NCI-H1092 (cell line): ENCODE measurements at regions not wholly inside any gene's neighbourhood (a gene's known extent, or its start where the extent isn't known, plus 50 kb on each side); places are given as distances from the start of the nearest gene placed in this dataset.
"Not testable (repeated sequence)": the region's sequence is repeated elsewhere in the genome, so short reads cannot be mapped to it uniquely, and the experiment has no call there.

Experiments used
- DNase-seq: peaks from one replicate; lab custom pipeline; 2025; lab: John Stamatoyannopoulos, UW

- DNase-seq = no peak
Measured at GRCh38 chrX:40949071-40949470, 136.2 kb upstream of the USP9X start.

- no peak for DNase-seq
Measured at GRCh38 chrX:40950546-40950945, 134.7 kb upstream of the USP9X start.

DNA sequence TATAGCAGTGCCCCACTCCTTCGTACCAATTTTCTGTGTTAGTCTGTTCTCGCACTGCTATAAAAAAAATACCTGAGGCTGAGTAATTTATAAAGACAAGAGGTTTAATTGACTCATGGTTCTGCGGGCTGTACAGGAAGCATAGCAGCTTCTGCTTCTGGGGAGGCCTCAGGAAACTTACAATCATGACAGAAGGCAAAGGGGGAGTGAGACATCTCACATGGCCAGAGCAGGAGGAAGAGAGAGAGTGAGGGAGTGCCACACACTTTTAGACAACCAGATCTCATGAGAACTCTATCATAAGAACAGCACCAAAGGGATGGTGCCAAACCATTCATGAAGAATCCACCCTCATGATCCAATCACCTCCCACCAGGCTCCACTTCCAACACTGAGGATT lies 133.8 kb upstream of the USP9X start:
- DNase-seq = not testable (repeated sequence)

- no peak for DNase-seq
Measured at GRCh38 chrX:40952855-40953254, 132.4 kb upstream of the USP9X start.

DNA sequence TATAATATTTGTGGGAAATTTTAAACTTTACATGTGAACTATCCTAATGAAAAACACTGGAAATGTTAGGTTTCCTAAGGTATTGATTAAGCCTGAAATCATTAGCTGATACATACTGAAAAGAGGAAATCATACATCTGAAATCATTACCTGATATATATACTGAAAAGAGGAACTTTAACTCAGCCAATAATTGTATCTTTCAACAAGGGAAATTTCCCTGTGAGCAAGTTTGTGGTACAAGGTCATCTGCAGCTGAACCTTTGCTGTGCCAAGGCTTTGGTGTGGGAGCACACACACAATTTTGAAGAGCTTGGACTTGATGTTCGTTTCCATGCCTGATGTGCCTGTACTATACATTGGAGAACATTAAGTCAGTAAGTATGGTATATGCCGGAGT lies 131.9 kb upstream of the USP9X start:
- no peak for DNase-seq

DNA sequence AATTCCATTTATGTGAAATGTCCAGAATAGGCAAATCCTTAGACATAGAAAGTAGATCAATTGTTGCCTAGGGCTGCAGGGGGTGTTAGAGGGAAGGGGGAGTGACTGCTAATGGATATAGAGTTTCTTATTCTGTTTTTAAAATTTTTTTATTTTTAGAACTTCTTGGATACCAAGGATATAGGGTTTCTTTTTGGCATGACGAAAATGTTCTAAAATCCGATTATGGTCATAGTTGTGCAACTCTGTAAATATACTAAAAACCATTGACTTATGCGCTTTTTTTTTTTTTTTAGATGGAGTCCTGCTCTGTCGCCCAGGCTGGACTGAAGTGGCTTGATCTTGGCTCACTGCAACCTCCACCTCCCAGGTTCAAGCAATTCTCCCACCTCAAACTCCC lies 125.2 kb upstream of the USP9X start:
- no peak for DNase-seq

DNA sequence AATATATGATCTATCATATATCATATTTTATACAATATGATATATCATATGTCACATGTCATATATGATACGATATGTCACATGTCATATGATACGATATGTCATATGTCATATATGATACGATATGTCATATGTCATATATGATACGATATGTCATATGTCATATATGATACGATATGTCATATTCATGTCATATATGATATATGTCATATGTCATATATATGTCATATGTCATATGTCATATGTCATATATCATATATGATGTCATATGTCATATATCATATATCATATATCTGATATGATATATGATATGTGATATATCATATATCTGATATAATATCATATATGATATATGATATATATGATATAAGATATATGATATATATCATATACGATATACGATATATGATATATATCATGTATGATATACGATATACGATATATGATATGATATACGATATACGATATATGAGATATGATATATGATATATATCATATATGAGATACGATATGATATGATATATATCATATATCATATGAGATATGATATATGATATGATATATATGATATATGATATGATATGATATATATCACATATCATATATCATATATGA lies 122.3 kb upstream of the USP9X start:
- no peak for DNase-seq

- no peak for DNase-seq
Measured at GRCh38 chrX:40964008-40964407, 121.2 kb upstream of the USP9X start.

- no peak for DNase-seq
Measured at GRCh38 chrX:40964633-40965586, 120.3 kb upstream of the USP9X start.

GRCh38 chrX:40966213-40966820 lies 118.9 kb upstream of the USP9X start:
- no peak for DNase-seq

GRCh38 chrX:40968180-40968579 lies 117.1 kb upstream of the USP9X start:
- no peak for DNase-seq

DNA sequence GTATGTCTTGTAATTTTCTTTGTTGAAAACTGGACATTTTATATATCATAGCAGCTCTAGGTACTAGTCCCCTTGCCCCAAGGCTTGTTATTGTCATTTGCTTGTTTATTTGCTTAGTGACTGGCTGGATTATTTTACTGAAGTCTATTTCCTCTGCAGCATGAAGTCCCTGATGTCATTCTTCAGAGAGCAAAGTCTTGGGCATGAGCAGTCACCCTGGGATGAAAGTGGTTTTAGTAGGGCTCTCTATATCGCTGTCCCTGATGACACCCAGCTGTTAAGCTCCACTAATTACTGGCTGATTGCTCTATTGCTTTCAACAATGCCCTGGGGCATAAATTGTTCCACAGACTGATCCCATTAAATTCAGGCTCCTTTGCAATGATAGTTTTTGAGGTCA lies 113.5 kb upstream of the USP9X start:
- no peak for DNase-seq

DNA sequence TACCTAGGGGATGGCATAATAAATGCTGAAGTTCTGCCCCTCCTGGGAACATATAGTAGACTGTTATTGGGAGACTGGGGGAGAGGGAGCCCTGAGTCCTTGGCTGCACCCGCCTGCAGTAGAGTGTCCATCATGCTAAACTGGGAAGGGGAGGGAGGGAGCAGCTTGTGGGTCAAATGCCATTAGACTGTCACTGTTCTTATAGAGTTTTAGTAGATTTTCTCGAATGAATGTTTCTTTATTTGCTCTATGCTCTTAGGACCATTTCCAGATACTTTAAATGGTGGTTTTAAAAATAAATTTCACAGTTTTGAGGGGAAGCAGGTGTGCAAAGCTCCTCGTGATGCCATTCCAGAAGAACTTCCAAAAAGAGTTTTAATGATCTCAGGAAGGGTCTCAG lies 111.6 kb upstream of the USP9X start:
- no peak for DNase-seq

GRCh38 chrX:40975951-40976350 lies 109.3 kb upstream of the USP9X start:
- no peak for DNase-seq

DNA sequence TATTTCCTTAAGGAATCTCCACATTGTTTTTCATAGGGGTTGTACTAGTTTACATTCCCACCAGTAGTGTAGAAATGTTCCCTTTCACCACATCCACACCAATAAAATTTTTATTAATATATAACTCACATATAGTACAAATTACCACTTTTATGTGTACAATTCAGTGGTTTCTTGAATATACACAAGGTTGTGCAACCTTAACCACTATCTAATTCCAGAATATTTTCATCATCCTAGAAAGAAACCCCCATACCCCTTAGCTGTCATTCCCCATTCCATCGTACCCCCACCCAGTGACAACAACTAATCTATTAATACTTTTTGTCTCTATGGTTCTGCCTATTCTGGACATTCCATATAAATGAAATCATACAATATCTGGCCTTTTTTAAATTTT lies 108.3 kb upstream of the USP9X start:
- no peak for DNase-seq

DNA sequence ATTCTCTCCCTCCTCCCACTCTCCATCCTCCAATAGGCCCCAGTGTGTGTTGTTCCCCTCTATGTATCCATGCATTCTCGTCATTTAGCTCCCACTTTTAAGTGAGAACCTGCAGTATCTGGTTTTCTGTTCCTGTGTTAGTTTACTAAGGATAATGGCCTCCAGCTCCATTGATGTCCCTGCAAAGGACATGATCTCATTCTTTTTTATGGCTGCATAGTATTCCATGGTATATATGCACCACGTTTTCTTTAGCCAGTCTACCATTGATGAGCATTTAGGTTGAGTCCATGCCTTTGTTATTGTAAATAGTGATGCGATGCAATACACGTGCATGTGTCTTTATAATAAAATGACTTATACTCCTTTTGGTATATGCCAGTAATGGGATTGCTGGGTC lies 100.3 kb upstream of the USP9X start:
- DNase-seq = no peak

GRCh38 chrX:40987413-40987812 lies 97.8 kb upstream of the USP9X start:
- no peak for DNase-seq

- no peak for DNase-seq
Measured at GRCh38 chrX:40988100-40988499, 97.1 kb upstream of the USP9X start.

- not testable (repeated sequence) for DNase-seq
Measured at GRCh38 chrX:40993395-40993794, 91.8 kb upstream of the USP9X start.

DNA sequence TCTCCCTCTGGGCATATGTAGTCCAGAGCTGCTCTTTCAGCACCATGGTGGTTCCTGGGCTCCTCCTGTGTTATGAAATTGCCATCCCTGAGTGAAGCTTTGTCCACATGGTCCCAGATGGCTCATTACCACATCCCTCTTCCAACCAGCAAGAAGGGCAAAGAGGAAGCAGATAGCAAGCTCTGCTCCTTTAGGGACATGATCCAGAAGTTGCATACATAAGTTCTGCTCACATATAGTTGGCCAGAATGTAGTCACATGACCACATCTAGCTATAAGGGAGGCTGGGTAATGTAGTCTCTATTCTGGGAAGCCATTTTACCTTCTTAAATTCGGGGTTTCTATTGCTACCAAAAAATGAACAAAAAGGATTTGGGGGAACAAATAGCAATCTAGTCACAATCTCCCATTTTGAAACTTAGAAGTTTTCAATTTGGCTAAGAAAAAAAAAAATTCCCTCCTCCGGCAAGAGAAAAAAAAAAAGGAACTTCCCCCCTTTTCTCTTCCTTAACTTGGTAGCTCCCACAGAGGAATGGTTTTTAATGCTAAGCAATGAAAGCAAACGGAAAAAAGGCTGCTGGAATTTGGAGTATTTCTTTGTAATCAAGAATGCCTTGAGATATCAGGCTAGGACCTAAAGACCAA lies 88.2 kb upstream of the USP9X start:
- DNase-seq = no peak

- no peak for DNase-seq
Measured at GRCh38 chrX:40998123-40998522, 87.1 kb upstream of the USP9X start.

DNA sequence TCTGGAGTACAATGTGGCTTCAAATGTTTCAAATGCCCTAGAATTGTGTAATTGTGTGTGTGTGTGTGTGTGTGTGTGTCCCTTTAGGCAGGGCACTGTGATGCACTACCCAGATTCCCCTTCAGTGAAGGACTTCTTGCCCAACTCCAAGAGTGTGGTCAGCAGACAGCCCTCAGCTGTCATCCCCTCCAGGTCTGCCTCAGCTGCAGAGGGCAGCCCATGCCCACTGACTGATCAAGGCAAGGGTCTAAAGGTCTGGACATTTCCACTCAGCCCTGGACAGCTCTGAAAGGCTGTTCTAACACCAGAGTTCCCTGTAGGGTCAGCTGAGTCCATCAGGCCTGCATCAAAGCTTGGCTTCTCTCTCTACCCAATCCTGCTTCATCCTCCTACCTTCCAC lies 83.9 kb upstream of the USP9X start:
- DNase-seq = no peak

- DNase-seq = no peak
Measured at GRCh38 chrX:41002026-41002425, 83.2 kb upstream of the USP9X start.
